ENCODE measurements at regions not wholly inside any gene's neighbourhood (a gene's known extent, or its start where the extent isn't known, plus 50 kb on each side); places are given as distances from the start of the nearest gene placed in this dataset.

GRCh38 chr3:105958237-105959000, 89.6 kb upstream of the CBLB start:
- H3K4me3 ChIP-seq (ENCODE audit: low read depth, low read length): no peak overlapping the region
- no peak for TF ChIP-seq CTCF (IDR thresholded peaks at IDR 0.05; ENCODE audit: low read depth, low read length)

- no peak for TF ChIP-seq CTCF (IDR thresholded peaks at IDR 0.05; ENCODE audit: low read depth, low read length)
- no peak overlapping the region for H3K4me3 ChIP-seq (ENCODE audit: low read depth, low read length)
Observed at GRCh38 chr3:105959851-105960250, 91.0 kb upstream of the CBLB start.

GRCh38 chr3:105960381-105960780, 91.6 kb upstream of the CBLB start:
- no peak overlapping the region for H3K4me3 ChIP-seq (ENCODE audit: low read depth, low read length)
- no peak for TF ChIP-seq CTCF (IDR thresholded peaks at IDR 0.05; ENCODE audit: low read depth, low read length)

GRCh38 chr3:105963161-105963560, 94.3 kb upstream of the CBLB start:
- no peak overlapping the region for H3K4me3 ChIP-seq (ENCODE audit: low read depth, low read length)
- TF ChIP-seq CTCF (IDR thresholded peaks at IDR 0.05; ENCODE audit: low read depth, low read length): no peak

- no peak for TF ChIP-seq CTCF (IDR thresholded peaks at IDR 0.05; ENCODE audit: low read depth, low read length)
- H3K4me3 ChIP-seq (ENCODE audit: low read depth, low read length): no peak overlapping the region
Observed at GRCh38 chr3:105965384-105965783, 96.6 kb upstream of the CBLB start.

GRCh38 chr3:105967117-105967516, 98.3 kb upstream of the CBLB start:
- no peak overlapping the region for H3K4me3 ChIP-seq (ENCODE audit: low read depth, low read length)
- no peak for TF ChIP-seq CTCF (IDR thresholded peaks at IDR 0.05; ENCODE audit: low read depth, low read length)

- no peak overlapping the region for H3K4me3 ChIP-seq (ENCODE audit: low read depth, low read length)
- TF ChIP-seq CTCF (IDR thresholded peaks at IDR 0.05; ENCODE audit: low read depth, low read length): no peak
Observed at GRCh38 chr3:105970283-105970682, 101.5 kb upstream of the CBLB start.

Measured in WI38 (cell line).